HG03097 (cell line): ENCODE measurements at regions not wholly inside any gene's neighbourhood (a gene's known extent, or its start where the extent isn't known, plus 50 kb on each side); places are given as distances from the start of the nearest gene placed in this dataset.

Experiments used
- ATAC-seq: cut with Tn5 transposase; IDR thresholded peaks from one replicate; pipeline ENCODE4 v1.9.1; 2021; ENCODE audit not compliant: unreplicated experiment, low FRiP score

GRCh38 chr18:76557026-76557575 lies 62.1 kb upstream of the ZNF516 start:
- ATAC-seq = no peak

- ATAC-seq = no peak
These were observed 59.6 kb upstream of the ZNF516 start for GRCh38 chr18:76554547-76555222.

- ATAC-seq = no peak
These were observed 58.9 kb upstream of the ZNF516 start for GRCh38 chr18:76553715-76554546.

DNA sequence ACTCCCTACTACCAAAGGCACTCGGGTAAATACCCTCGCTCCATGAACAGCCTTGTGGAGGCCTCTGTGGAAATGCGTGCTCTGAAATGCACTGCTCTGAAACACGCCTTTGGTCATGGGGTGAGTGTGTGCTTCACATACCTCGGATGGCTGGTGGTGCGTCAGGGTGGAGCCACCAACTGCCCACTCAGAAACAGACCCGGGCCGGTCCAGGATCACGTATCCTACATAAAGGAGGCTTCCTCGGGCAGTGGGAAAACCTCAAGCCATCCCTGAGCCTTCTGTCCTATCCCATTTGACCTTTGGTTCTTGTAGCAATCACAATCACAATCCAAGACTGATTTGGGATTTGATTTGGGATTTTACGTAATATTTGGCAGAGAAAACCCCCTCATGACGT lies 53.5 kb upstream of the ZNF516 start:
- no peak for ATAC-seq

DNA sequence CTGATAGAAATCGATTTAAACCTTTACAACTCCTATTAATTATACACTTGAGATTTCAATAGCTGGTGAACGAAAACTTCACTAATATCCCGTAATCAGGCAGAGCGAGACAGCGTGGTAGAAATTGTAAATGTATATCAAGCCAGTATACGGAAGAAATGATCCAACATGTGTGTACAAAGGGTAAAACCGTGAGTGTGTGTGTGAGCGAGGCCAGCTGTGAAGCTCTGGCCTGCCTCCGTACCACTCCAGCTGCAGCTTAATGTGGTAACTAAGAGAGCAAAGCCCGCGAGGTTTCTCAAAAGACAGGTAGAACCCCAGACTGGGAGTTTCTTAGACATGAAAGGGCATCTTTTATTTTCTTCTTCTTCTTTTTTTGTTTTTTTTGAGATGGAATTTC lies 52.3 kb upstream of the ZNF516 start:
- no peak for ATAC-seq

DNA sequence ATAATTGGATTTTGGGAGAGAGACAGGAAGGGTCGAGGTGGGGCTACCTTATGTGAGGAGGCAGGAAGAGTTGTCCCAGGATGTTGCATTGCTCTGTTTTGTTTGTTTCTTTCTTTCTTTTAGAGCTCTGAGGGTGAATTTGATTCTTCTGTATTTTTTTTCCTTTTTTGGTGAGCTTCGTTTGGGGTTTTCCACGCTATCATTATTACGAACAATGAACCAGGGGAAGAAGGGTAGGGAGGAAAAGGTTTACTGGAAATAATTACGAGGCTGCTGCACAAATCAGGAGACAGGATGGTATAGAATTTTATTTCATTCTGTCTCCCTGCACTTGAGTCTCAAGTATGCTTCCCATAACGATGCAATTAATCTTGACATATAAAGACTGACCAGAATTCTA lies 51.4 kb upstream of the ZNF516 start:
- ATAC-seq = no peak

GRCh38 chr18:76546088-76546435 lies 51.0 kb upstream of the ZNF516 start:
- no peak for ATAC-seq

GRCh38 chr18:76545433-76546087 lies 50.5 kb upstream of the ZNF516 start:
- ATAC-seq = no peak

DNA sequence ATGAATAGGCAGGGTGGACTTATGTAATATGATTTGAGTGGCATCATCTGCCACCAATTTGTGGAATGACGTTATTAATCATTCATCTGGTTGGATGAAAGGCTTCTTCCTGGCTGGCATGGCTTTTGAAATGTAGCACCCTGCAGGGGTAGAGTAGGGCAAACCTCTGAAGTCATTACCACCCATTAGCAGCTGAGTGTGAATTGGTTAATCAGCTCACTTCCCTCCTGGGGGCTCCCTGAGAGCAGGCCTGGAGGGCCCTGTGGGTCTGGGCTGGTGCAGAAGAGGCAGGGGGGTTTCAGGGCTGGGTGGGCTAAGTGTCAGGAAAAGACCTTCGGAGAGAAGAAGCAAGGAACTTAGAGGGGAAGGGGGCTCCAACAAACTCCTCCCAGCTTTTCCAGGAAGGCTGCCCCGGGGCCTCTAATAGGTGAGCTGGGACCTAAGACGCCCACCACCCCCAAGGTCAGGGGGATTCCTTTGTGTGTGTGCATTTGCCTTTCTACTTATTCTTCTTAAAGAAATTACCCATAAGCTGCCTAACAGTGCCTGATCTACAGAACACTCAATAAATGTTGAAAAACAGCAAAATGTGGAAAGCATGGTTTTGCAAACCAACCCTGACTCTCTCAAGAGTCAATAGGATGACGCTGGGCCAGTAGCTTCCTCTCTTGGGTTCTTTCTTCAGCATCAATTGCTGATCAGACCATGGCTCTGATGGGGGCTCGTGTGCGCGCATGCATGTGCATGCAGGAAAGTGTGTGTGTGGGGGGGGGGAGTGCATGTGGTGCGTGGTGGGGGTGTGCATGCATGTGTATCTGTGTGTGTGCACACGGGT lies 49.7 kb upstream of the ZNF516 start:
- no peak for ATAC-seq
